BJ (cell line): ENCODE measurements at regions not wholly inside any gene's neighbourhood (a gene's known extent, or its start where the extent isn't known, plus 50 kb on each side); places are given as distances from the start of the nearest gene placed in this dataset.

Source experiments
- CTCF ChIA-PET: fragments of 350-600 bp; formaldehyde crosslinking; extraction: SDS; loops from one replicate; lab custom pipeline; 2021; ENCODE audit warnings: antibody characterized with exemption, inconsistent platforms; lab: Yijun Ruan, JAX
- POLR2A ChIA-PET: fragments of 300-600 bp; sonication (Branson Sonifier 250); formaldehyde crosslinking; extraction: SDS; loops from one replicate; lab custom pipeline; 2021; ENCODE audit warnings: antibody characterized with exemption; lab: Charles Lee
- DNase-seq: peaks from one replicate; pipeline ENCODE4 v3.0.0-alpha.2; 2011; ENCODE audit warnings: low read depth
- H3K27me3 ChIP-seq: 2 replicates; pipeline ENCODE4 v1.6.0; 2011; ENCODE audit warnings: low read length; ENCODE audit not compliant: control insufficient read depth, insufficient read depth
- H3K36me3 ChIP-seq: 2 replicates; pipeline ENCODE4 v1.5.1; 2011; ENCODE audit warnings: low read length; ENCODE audit not compliant: control insufficient read depth, insufficient read depth
- H3K4me3 ChIP-seq: 2 replicates; pipeline ENCODE4 v1.5.1; 2011; ENCODE audit warnings: low read depth, mild to moderate bottlenecking, control low read depth, low read length
- TF ChIP-seq, protein P1 (sequence below): IDR thresholded peaks from 2 replicates; pipeline ENCODE4 v1.5.1; 2011; ENCODE audit warnings: low read depth, mild to moderate bottlenecking, control low read depth, inconsistent platforms, low read length, moderate library complexity; ENCODE audit not compliant: insufficient read depth

GRCh38 chr12:93101367-93101766, 172.3 kb upstream of the EEA1 start:
- no peaks in the 10 kb centered on the region for H3K27me3 ChIP-seq
- TF ChIP-seq, protein P1, sequence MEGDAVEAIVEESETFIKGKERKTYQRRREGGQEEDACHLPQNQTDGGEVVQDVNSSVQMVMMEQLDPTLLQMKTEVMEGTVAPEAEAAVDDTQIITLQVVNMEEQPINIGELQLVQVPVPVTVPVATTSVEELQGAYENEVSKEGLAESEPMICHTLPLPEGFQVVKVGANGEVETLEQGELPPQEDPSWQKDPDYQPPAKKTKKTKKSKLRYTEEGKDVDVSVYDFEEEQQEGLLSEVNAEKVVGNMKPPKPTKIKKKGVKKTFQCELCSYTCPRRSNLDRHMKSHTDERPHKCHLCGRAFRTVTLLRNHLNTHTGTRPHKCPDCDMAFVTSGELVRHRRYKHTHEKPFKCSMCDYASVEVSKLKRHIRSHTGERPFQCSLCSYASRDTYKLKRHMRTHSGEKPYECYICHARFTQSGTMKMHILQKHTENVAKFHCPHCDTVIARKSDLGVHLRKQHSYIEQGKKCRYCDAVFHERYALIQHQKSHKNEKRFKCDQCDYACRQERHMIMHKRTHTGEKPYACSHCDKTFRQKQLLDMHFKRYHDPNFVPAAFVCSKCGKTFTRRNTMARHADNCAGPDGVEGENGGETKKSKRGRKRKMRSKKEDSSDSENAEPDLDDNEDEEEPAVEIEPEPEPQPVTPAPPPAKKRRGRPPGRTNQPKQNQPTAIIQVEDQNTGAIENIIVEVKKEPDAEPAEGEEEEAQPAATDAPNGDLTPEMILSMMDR: no peak
- CTCF ChIA-PET: interaction anchor here (1.4 kb wide), 1 partner anchor 9 kb away, joined by 3 read pairs; no protein-coding TSS in a partner anchor
- POLR2A ChIA-PET: no interaction called here
- DNase-seq: no peak
- no peaks in the 10 kb centered on the region for H3K36me3 ChIP-seq
- no peak overlapping the region for H3K4me3 ChIP-seq

DNA sequence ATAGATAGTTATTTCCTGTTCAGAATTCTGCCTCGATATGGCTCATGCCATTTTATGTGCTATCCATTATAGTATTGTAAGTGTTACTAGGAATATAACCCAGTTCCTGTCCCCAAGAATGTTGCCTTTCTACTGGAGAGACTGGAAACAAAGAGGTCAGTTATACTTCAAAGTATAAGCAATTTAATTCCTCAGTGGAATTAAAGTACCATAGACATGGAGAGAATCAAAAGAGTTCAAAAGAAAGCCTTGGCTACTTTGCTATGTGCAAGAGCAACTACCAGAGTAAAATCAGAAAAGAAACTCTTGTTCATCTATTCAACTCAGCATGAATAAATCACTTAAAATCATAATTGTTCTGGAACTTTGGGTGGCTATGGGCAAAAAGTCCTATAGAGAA, 173.2 kb upstream of the EEA1 start:
- ChIA-PET POLR2A (no interaction called here), CTCF (no interaction called here)
- no peak for DNase-seq
- TF ChIP-seq, protein P1: no peak
- Histone ChIP-seq H3K4me3 (no peak overlapping the region), H3K27me3 (no peaks in the 10 kb centered on the region), H3K36me3 (no peaks in the 10 kb centered on the region)

- TF ChIP-seq, protein P1: no peak
- CTCF ChIA-PET: no interaction called here
- POLR2A ChIA-PET: no interaction called here
Measured at GRCh38 chr12:93102744-93103143, 173.6 kb upstream of the EEA1 start.

GRCh38 chr12:93103154-93103553, 174.1 kb upstream of the EEA1 start:
- Histone ChIP-seq H3K4me3 (no peak overlapping the region), H3K36me3 (no peaks in the 10 kb centered on the region), H3K27me3 (no peaks in the 10 kb centered on the region)
- POLR2A ChIA-PET: no interaction called here
- no peak for DNase-seq
- TF ChIP-seq, protein P1: no peak
- CTCF ChIA-PET: no interaction called here

More at GRCh38 chr12:93102744-93103143, 173.6 kb upstream of the EEA1 start:
- Histone ChIP-seq H3K27me3 (no peaks in the 10 kb centered on the region), H3K4me3 (no peak overlapping the region), H3K36me3 (no peaks in the 10 kb centered on the region)
- DNase-seq: no peak

- Histone ChIP-seq H3K36me3 (no peaks in the 10 kb centered on the region), H3K4me3 (no peak overlapping the region), H3K27me3 (no peaks in the 10 kb centered on the region)
- no peak for DNase-seq
- POLR2A ChIA-PET: no interaction called here
- CTCF ChIA-PET: interaction anchor here (0.6 to 1.1 kb wide), 2 partner anchors 13 to 25 kb away, joined by 3 to 4 read pairs; no protein-coding TSS in a partner anchor
- TF ChIP-seq, protein P1: no peak
Measured at GRCh38 chr12:93104535-93104934, 175.4 kb upstream of the EEA1 start.
